HepG2 (cell line): ENCODE measurements at regions not wholly inside any gene's neighbourhood (a gene's known extent, or its start where the extent isn't known, plus 50 kb on each side); places are given as distances from the start of the nearest gene placed in this dataset.

Experiments
- HNRNPK ChIP-seq: fragments of 200-400 bp; formaldehyde crosslinking; IDR thresholded peaks from 2 replicates; pipeline ENCODE4 v1.6.1; 2018; ENCODE audit warnings: low read length, low read depth, moderate library complexity, mild to moderate bottlenecking; ENCODE audit not compliant: poor library complexity, severe bottlenecking
- NR2F1 ChIP-seq, 2 experiments: fragments of 450-650 bp in 1 of 2; formaldehyde crosslinking in 1 of 2; IDR thresholded peaks; 2 replicates each; pipeline versions ENCODE4 v1.5.0 to v1.6.1; 2016 to 2020; ENCODE audit warnings: mild to moderate bottlenecking in 1 of 2, missing compliant biosample characterization in 1 of 2, missing genetic modification reagents in 1 of 2, moderate library complexity in 1 of 2
- POLR2AphosphoS5 ChIP-seq: IDR thresholded peaks from 2 replicates; pipeline ENCODE4 v1.6.1; 2012; ENCODE audit warnings: low read depth, low read length
- TF ChIP-seq, protein P1 (sequence below): sonication (generic); formaldehyde crosslinking; IDR thresholded peaks from 2 replicates; pipeline ENCODE4 v1.4.0; 2020; ENCODE audit warnings: mild to moderate bottlenecking, missing genetic modification reagents
- TF ChIP-seq, protein P2 (sequence below): sonication (generic); formaldehyde crosslinking; IDR thresholded peaks from 2 replicates; pipeline ENCODE4 v1.5.0; 2020; ENCODE audit warnings: mild to moderate bottlenecking, missing genetic modification reagents, moderate library complexity
- TF ChIP-seq, protein P3 (sequence below): sonication (generic); formaldehyde crosslinking; IDR thresholded peaks from 2 replicates; pipeline ENCODE4 v1.4.0; 2020; ENCODE audit warnings: missing genetic modification reagents, mild to moderate bottlenecking, borderline replicate concordance

DNA sequence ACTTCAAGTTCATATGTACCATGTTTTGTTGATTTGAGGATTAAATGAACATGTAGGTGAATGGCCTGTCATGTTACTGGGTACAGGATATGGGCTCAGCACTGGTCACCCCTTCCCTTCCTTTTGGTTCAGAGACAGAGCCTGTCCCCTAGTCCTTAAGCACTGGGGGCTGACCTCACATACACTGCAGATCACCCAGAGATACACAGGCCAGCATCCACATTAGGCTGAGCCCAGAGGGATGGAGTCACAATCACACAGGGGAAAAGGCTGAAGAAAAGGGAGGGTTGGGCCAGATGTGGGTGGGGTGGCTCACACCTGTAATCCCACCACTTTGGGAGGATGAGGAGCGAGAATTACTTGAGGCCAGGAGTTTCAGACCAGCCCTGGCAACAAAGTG lies 62.3 kb downstream of the IGLL5 start:
- TF ChIP-seq POLR2AphosphoS5 = no peak
- TF ChIP-seq, protein P1, sequence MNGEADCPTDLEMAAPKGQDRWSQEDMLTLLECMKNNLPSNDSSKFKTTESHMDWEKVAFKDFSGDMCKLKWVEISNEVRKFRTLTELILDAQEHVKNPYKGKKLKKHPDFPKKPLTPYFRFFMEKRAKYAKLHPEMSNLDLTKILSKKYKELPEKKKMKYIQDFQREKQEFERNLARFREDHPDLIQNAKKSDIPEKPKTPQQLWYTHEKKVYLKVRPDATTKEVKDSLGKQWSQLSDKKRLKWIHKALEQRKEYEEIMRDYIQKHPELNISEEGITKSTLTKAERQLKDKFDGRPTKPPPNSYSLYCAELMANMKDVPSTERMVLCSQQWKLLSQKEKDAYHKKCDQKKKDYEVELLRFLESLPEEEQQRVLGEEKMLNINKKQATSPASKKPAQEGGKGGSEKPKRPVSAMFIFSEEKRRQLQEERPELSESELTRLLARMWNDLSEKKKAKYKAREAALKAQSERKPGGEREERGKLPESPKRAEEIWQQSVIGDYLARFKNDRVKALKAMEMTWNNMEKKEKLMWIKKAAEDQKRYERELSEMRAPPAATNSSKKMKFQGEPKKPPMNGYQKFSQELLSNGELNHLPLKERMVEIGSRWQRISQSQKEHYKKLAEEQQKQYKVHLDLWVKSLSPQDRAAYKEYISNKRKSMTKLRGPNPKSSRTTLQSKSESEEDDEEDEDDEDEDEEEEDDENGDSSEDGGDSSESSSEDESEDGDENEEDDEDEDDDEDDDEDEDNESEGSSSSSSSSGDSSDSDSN = no peak
- no peak for TF ChIP-seq HNRNPK
- TF ChIP-seq NR2F1 (CRISPR knock-in tag; IDR thresholded peaks at IDR 0.05) = no peak
- TF ChIP-seq, protein P2, sequence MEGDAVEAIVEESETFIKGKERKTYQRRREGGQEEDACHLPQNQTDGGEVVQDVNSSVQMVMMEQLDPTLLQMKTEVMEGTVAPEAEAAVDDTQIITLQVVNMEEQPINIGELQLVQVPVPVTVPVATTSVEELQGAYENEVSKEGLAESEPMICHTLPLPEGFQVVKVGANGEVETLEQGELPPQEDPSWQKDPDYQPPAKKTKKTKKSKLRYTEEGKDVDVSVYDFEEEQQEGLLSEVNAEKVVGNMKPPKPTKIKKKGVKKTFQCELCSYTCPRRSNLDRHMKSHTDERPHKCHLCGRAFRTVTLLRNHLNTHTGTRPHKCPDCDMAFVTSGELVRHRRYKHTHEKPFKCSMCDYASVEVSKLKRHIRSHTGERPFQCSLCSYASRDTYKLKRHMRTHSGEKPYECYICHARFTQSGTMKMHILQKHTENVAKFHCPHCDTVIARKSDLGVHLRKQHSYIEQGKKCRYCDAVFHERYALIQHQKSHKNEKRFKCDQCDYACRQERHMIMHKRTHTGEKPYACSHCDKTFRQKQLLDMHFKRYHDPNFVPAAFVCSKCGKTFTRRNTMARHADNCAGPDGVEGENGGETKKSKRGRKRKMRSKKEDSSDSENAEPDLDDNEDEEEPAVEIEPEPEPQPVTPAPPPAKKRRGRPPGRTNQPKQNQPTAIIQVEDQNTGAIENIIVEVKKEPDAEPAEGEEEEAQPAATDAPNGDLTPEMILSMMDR = no peak
- TF ChIP-seq, protein P3, sequence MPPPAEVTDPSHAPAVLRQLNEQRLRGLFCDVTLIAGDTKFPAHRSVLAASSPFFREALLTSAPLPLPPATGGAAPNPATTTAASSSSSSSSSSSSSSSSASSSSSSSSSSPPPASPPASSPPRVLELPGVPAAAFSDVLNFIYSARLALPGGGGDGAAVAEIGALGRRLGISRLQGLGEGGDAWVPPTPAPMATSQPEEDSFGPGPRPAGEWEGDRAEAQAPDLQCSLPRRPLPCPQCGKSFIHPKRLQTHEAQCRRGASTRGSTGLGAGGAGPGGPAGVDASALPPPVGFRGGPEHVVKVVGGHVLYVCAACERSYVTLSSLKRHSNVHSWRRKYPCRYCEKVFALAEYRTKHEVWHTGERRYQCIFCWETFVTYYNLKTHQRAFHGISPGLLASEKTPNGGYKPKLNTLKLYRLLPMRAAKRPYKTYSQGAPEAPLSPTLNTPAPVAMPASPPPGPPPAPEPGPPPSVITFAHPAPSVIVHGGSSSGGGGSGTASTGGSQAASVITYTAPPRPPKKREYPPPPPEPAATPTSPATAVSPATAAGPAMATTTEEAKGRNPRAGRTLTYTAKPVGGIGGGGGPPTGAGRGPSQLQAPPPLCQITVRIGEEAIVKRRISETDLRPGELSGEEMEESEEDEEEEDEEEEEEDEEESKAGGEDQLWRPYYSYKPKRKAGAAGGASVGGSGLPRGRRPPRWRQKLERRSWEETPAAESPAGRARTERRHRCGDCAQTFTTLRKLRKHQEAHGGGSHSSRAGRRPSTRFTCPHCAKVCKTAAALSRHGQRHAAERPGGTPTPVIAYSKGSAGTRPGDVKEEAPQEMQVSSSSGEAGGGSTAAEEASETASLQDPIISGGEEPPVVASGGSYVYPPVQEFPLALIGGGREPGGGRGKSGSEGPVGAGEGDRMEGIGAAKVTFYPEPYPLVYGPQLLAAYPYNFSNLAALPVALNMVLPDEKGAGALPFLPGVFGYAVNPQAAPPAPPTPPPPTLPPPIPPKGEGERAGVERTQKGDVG (CRISPR knock-in tag) = no peak
